Stimulated activated CD4-positive, alpha-beta T cell treated with anti-CD3 and anti-CD28 coated beads, Interleukin-12 subunit alpha, Interleukin-12 subunit beta, amount 100 ng/mL, for 4 hours (primary cell): ENCODE measurements at regions not wholly inside any gene's neighbourhood (a gene's known extent, or its start where the extent isn't known, plus 50 kb on each side); places are given as distances from the start of the nearest gene placed in this dataset.
"Not testable (repeated sequence)": the region's sequence is repeated elsewhere in the genome, so short reads cannot be mapped to it uniquely, and the experiment has no call there.

Source experiments
- DNase-seq: peaks from one replicate; pipeline ENCODE4 v3.0.0-alpha.2; 2020

- DNase-seq: not testable (repeated sequence)
These were observed 84.3 kb downstream of the IRS2 start for GRCh38 chr13:109702030-109702597.

- DNase-seq: no peak
These were observed 86.2 kb downstream of the IRS2 start for GRCh38 chr13:109700176-109700575.

GRCh38 chr13:109699628-109700071, 86.7 kb downstream of the IRS2 start:
- no peak for DNase-seq

- DNase-seq: no peak
These were observed 87.6 kb downstream of the IRS2 start for GRCh38 chr13:109698779-109699178.

- DNase-seq: no peak
These were observed 88.4 kb downstream of the IRS2 start for GRCh38 chr13:109697936-109698335.

DNA sequence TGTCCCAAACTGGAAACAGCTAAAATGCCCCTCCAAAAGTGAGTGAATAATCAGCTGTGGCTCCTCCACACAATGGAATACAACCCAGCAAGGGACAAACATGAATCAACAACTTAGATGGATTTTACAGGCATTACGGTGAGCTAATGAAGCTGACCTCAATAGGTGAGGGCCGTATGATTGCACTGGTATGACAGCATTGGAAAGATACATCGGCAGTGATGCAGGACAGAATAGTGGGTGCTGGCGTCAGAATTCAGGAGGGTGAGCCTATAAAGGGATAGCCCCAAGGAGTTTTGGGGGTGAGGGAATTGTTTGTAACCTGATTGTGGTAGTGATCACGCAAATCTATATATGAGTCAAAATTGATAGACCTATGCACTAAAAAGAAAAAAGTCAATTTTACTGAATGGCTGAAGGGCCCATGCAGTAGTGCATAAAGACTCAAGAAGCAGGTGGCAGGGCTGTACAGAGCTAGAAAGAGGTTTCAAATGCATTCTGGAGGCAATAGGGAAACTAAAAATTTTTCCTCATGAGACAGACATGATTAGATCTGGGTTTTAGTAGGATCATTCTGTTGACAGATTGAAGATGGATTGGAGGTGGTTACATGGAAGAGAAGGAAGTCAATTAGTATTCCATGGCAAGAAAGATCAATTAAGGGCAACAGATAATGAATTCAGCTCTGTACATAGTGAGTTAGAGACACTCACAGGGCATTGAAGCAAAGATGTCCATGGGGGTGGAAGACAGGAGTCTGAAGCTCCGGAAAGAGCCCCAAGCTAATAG, 90.8 kb downstream of the IRS2 start:
- DNase-seq: no peak

DNA sequence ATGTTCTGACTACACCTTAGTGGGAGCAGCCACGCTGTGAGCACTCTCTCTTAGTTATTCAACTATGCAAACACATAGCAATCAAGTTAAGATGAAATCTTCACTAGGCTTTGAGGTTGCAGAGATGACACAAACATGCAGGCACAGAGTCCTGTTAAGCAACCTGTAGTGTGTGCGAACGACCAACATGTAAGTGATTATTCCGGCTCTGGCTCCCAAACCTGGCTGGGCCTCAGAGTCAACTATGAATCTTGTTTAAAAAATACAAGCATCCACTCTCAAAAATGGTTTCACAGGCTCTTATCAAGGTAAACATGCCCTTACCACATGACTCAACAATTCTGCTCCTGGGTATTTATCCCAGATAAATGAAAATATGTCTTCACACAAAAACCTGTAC, 91.4 kb downstream of the IRS2 start:
- DNase-seq: no peak

DNA sequence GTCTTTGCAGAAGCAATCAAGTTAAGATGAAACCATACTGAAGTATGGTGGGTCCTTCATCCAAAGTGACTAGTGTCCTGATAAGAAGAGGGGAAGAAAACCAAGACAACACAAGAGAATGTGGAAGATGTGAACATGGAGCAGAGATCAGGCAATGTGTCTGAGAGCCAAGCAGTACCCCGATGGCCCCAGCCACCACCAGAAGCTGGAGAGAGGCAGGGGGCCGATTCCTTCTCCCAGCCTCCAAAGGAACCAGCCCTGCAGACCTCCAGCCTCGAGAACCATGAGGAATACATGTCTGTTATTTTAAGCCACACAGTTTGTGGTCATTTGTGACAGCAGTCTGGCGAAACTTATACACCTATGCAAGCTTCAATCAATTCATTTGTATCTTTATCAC, 93.2 kb downstream of the IRS2 start:
- no peak for DNase-seq

DNA sequence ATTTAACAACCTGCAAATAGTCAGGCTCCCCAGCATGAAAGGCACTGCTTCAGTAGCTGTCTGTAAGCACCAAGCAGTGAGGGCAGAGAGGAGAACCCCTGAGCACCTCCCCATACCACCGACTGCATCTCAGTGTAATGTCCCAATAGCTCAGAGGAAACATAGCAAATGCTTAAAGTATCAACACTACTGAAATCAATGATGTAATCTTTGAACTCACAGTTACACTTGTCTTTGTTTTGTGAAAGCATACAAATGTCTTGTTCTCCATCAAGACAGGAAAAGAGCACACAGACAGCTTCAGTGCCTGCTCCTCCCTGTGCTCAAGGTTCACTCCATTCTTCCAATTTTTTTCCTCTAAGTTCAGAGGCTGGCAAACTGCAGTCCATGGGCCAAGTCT, 94.7 kb downstream of the IRS2 start:
- no peak for DNase-seq

DNA sequence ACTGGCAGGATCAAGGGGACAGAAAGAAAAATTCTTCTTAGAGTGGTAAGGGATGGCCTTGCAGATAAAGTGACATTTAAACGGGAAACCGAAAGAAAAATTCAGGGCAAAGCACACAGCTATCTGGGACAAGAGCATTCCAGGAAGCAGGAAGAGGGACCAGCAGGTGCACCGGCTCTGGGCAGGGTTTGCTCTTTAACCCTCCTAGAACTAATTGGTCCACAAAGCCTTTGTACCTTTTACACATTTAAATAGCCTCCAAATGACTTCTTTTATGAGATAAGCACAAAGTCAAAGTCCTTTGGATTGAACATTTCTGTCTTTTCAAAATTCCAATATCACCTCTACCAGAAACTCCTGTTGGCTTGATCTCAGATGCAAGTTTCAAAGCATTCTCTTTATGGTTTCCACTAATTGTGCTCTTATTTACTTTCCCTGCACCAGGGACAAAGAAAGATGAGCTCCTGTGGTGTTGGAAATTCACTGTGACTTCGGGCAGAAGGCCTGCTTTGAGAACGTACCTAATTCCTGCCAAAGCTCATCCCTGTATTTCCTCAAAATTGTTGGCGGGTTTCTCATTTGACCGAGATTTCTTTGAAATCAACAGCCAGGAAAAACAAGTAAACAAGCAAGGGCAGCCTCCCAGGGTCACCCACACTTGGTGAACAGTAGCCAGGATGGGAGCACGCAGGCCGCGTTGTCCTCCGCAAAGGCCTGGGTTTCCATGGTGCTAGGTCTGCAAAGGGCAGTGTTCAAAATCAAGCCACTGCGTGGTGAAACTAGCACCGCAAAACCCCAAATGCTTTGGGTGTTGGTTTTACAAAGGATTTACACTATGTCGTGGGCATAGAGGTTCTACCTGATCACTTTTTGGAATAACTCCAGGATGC, 98.6 kb downstream of the IRS2 start:
- DNase-seq: no peak

DNA sequence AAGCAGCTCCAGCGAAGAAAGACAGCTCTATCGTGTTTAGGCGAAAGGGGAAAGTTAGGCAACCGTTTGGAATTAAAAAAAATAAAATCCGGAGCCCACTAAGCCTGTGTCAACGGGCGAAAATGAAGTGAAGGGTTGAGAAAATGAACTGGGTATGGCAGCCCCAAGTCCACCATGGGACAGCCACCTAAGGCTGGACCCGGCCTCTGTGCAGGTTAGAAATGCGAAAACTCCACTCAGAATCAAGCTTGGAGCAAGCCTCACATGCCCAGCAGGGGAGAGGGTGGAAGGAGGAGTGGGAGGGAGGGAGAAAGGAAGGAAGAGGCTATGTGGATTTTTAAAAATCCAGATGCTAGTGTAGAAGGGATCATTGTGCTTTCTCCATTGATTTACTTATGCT, 101.2 kb downstream of the IRS2 start:
- DNase-seq: no peak

DNA sequence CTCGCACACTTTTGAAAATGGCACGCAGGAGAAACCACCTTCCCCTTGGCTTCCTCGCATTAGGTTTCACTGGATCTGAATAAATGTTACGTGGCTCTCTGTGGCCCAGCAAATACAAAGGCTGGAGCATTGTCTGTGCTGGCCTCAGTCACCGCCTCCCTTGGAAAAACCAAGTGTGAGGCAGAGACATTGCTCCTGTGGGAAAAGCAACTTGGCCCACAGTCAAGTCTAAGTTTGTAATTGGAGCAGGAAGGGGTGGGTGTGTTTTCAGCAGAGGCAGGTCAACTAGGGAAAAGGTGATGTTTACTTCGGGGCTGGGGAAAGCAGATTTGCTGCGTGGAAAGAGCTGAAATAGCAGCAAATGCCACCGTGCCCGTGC, 101.6 kb downstream of the IRS2 start:
- DNase-seq: no peak

DNA sequence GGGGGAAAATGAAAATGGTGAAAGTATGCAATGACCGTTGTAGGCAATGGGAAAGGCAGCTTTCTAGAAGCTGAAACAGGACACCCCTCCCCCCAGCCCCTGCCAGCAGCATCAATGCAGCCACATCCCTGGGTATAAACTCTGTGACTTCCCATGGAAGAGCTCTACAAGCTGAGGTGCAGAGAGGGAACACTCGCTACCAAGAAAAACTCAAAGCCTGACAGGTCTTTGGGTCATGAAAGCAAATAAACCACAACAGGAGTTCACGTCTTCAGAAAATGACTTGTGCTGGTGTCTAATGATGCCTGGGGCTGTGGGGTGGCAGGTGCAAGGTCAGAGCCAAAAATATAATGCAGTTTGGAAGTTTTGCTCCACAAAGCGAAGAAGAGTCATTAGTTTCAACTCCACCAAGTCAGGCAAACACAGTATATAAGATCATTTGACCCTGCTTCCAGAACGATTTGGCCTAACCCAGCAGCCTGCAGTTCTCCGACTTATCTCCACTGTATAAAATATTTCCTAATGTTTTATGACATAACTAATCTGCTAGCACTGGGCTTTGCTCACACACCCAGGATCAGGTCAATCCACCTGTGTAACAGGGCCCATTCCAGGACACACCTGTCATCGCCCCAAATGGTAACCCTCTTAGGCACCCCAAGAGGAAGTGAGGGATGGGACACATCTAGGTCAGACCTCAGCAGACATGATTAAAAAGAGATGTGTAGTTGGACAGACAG, 102.1 kb downstream of the IRS2 start:
- DNase-seq: no peak

DNA sequence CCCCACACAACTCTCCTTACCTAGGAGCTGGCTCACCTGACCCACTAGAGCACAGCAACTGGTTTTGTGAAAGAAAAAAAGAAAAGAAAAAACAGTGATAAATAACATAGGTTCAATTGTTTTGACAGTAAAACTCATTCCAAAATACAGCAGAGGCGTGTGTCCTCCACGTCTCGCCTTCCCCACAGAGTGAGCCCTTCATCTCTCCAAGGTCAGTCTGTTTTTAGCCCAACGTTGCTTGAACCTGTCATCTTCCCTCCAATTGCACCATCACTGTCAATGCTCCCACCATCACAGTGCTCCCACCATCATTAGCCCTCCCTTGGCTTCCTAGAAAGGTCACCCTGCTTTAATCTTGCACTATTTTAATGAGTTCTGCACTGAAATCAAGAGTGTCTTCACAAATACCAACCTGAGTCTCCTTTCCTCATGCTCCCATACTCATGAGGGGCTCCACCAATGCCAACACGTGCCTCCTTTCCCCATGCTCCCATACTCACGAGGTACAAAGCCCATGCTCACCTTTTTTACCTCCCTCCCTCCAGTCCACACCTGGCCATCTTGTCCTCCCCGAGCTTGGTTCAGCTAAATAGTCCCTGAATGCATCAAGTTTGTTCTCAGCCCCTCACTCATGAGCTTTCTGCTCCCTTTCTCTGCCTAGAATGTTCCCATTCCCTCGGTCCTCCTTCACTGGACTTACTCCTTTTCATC, 103.7 kb downstream of the IRS2 start:
- DNase-seq: no peak

GRCh38 chr13:109680930-109681329, 105.5 kb downstream of the IRS2 start:
- no peak for DNase-seq

DNA sequence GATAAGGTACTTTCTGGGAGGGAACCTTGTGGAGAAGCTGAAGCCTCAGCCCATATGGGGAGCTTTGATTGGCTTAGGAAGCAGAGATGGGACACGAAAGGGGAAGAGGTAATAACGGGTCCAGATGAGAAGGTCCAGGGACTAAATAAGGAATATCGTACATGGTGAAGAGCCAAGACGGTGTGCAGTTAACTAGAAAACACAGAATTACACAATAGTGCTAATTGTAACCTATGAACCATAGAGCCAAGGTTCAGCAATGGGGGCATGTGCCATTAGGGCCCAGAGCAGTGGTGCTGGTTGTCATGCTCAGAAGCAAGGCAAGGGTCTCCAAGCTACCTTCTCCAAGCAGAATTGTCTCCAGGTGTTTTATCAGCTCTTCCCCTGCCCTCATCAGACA, 106.1 kb downstream of the IRS2 start:
- no peak for DNase-seq

GRCh38 chr13:109678459-109678858, 107.9 kb downstream of the IRS2 start:
- DNase-seq: no peak

DNA sequence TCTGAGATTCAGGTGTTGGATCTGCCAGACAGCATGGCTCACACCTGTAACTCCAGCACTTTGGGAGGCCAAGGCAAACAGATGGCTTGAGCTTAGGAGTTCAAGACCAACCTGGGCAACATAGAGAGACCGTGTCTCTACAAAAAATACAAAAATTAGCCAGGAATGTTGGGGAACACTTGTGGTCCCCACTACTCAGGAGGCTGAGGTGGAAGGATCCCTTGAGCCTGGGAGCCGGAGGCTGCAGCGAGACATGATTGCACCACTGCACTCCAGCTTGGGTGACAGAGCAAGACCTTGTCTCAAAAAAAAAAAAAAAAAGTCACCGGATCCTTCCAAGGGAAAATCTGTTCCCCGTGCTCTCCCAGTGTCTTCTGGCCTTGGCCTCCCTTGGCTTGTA, 109.2 kb downstream of the IRS2 start:
- no peak for DNase-seq

GRCh38 chr13:109673477-109673876, 112.9 kb downstream of the IRS2 start:
- DNase-seq: no peak

DNA sequence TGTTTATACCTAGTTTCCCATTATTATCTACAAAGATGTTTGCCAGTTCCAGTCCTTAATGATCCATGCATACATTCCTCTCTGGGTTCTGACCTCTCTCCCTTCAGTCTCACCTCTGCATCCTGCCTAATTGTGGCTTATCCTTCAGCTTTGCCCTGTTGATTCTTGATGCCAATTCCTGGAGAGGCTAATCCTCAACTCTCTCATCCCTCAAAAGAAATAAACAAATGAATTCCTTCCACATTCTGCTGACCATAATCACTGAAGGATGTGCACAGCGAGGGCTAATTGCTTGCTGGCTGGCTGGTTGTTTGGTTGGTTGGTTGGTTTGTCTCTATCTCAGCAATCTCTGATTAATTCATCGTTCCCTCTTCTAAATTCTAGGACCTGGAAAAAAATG, 113.8 kb downstream of the IRS2 start:
- no peak for DNase-seq

GRCh38 chr13:109671919-109672318, 114.5 kb downstream of the IRS2 start:
- no peak for DNase-seq

- DNase-seq: no peak
These were observed 115.6 kb downstream of the IRS2 start for GRCh38 chr13:109670776-109671175.
